SK-N-SH (cell line): ENCODE measurements at regions not wholly inside any gene's neighbourhood (a gene's known extent, or its start where the extent isn't known, plus 50 kb on each side); places are given as distances from the start of the nearest gene placed in this dataset.
"Not testable (repeated sequence)": the region's sequence is repeated elsewhere in the genome, so short reads cannot be mapped to it uniquely, and the experiment has no call there.

Source experiments
- CTCF ChIA-PET: fragments of 300-600, 350-600 bp; formaldehyde crosslinking; extraction: SDS; loops from one replicate; lab custom pipeline; 2021; lab: Yijun Ruan, JAX
- POLR2A ChIA-PET: fragments of 350-600 bp; sonication (Branson Sonifier 250); formaldehyde crosslinking; extraction: SDS; loops from one replicate; lab custom pipeline; 2020; ENCODE audit warnings: antibody characterized with exemption, inconsistent platforms; lab: Yijun Ruan, JAX
- DNase-seq: peaks from one replicate; pipeline ENCODE4 v3.0.0; 2012
- H2AFZ ChIP-seq: fragments of 200-600 bp; sonication (generic); 2 replicates; pipeline ENCODE4 v1.8.1; 2016; ENCODE audit warnings: antibody characterized with exemption, mild to moderate bottlenecking, low read depth
- H3F3A ChIP-seq: fragments of 200-600 bp; sonication (generic); replicated peaks from 2 replicates; pipeline ENCODE3; 2016; ENCODE audit warnings: antibody characterized with exemption, mild to moderate bottlenecking; ENCODE audit not compliant: insufficient read depth
- H3K27ac ChIP-seq, 2 experiments: fragments of 200-500 bp in 1 of 2; fragments of 200-600 bp in 1 of 2; sonication (Bioruptor generic) in 1 of 2; sonication (generic), shearing (Covaris generic) in 1 of 2; 2 replicates each; pipeline versions ENCODE4 v1.5.1 to v1.6.1; 2014 to 2016; ENCODE audit warnings: low read depth in 2 of 2, inconsistent platforms in 1 of 2, low read length in 1 of 2, mild to moderate bottlenecking in 1 of 2, mixed read lengths in 1 of 2
- H3K27me3 ChIP-seq: fragments of 200-600 bp; sonication (generic), shearing (Covaris generic); 2 replicates; pipeline ENCODE4 v1.6.1; 2016; ENCODE audit warnings: mixed run types; ENCODE audit not compliant: insufficient read depth
- H3K36me3 ChIP-seq, 2 experiments: fragments of 200-500 bp in 1 of 2; fragments of 200-600 bp in 1 of 2; sonication (Bioruptor generic) in 1 of 2; sonication (generic) in 1 of 2; replicated peaks in 1 of 2; 2 replicates each; pipeline versions ENCODE3 to v1.5.1; 2014 to 2016; ENCODE audit warnings: low read length in 1 of 2, mild to moderate bottlenecking in 1 of 2; ENCODE audit not compliant: insufficient read depth in 2 of 2, control insufficient read depth in 1 of 2
- H3K4me1 ChIP-seq, 2 experiments: fragments of 200-500 bp in 1 of 2; fragments of 200-600 bp in 1 of 2; sonication (Bioruptor generic) in 1 of 2; sonication (generic), shearing (Covaris generic) in 1 of 2; 2 replicates each; pipeline versions ENCODE4 v1.5.1 to v1.6.1; 2014 to 2016; ENCODE audit warnings: low read depth in 1 of 2, low read length in 1 of 2, mixed run types in 1 of 2; ENCODE audit not compliant: insufficient read depth in 2 of 2, control insufficient read depth in 1 of 2
- H3K4me2 ChIP-seq: fragments of 200-600 bp; sonication (generic), shearing (Covaris generic); 2 replicates; pipeline ENCODE4 v1.6.1; 2017; ENCODE audit warnings: mixed run types
- H3K4me3 ChIP-seq, 2 experiments: fragments of 200-500 bp in 1 of 2; fragments of 200-600 bp in 1 of 2; sonication (Bioruptor generic) in 1 of 2; sonication (generic), shearing (Covaris generic) in 1 of 2; 2 replicates each; pipeline versions ENCODE4 v1.5.1 to v1.8.1; 2014 to 2016; ENCODE audit warnings: low read depth in 2 of 2, inconsistent platforms in 1 of 2, low read length in 1 of 2, mild to moderate bottlenecking in 1 of 2, mixed read lengths in 1 of 2, moderate library complexity in 1 of 2
- H3K79me2 ChIP-seq: fragments of 200-600 bp; sonication (generic); 2 replicates; pipeline ENCODE4 v1.8.1; 2017; ENCODE audit warnings: mild to moderate bottlenecking; ENCODE audit not compliant: insufficient read depth
- H3K9ac ChIP-seq: fragments of 200-600 bp; sonication (generic); 2 replicates; pipeline ENCODE4 v1.6.1; 2017; ENCODE audit warnings: mixed run types
- H3K9me2 ChIP-seq: fragments of 200-600 bp; sonication (generic); 2 replicates; pipeline ENCODE4 v1.6.1; 2017; ENCODE audit warnings: mixed run types
- H3K9me3 ChIP-seq: fragments of 200-600 bp; sonication (generic); 2 replicates; pipeline ENCODE4 v1.6.1; 2017; ENCODE audit warnings: mixed run types, mild to moderate bottlenecking, moderate library complexity
- H4K20me1 ChIP-seq: fragments of 200-600 bp; sonication (generic); 2 replicates; pipeline ENCODE4 v1.6.1; 2017; ENCODE audit warnings: mild to moderate bottlenecking, mixed run types; ENCODE audit not compliant: insufficient read depth
- ELF1 ChIP-seq: IDR thresholded peaks from 2 replicates; pipeline ENCODE4 v1.4.0; 2012
- EP300 ChIP-seq, 2 experiments: IDR thresholded peaks; 2 replicates each; pipeline versions ENCODE4 v1.4.0 to v1.6.1; 2012; ENCODE audit warnings: borderline replicate concordance in 1 of 2, low read depth in 1 of 2, low read length in 1 of 2
- FOXM1 ChIP-seq: IDR thresholded peaks from 2 replicates; pipeline ENCODE4 v1.4.0; 2012; ENCODE audit warnings: low read depth, mild to moderate bottlenecking
- GABPA ChIP-seq: IDR thresholded peaks from 2 replicates; pipeline ENCODE4 v1.4.0; 2012; ENCODE audit warnings: low read depth, mild to moderate bottlenecking
- JUND ChIP-seq: IDR thresholded peaks from 2 replicates; pipeline ENCODE4 v1.4.0; 2012
- MXI1 ChIP-seq: IDR thresholded peaks from 2 replicates; pipeline ENCODE4 v1.6.1; 2012; ENCODE audit warnings: mild to moderate bottlenecking, low read depth, low read length, improper control_type of control experiment
- RAD21 ChIP-seq: IDR thresholded peaks from 2 replicates; pipeline ENCODE4 v1.6.1; 2012; ENCODE audit warnings: mild to moderate bottlenecking, low read length
- RXRA ChIP-seq: IDR thresholded peaks from 2 replicates; pipeline ENCODE4 v1.4.0; 2012; ENCODE audit warnings: low read depth, mild to moderate bottlenecking, borderline replicate concordance
- SMC3 ChIP-seq: IDR thresholded peaks from 2 replicates; pipeline ENCODE4 v1.6.1; 2012; ENCODE audit warnings: low read depth, low read length, improper control_type of control experiment
- ZBTB33 ChIP-seq: IDR thresholded peaks from 2 replicates; pipeline ENCODE4 v1.4.0; 2012; ENCODE audit warnings: low read depth, borderline replicate concordance
- WGBS: methylation state at CpG from one replicate; pipeline ENCODE4 v1.1.6; 2017; ENCODE audit warnings: low lambda C conversion rate; 5-methylcytosine and 5-hydroxymethylcytosine counted together

DNA sequence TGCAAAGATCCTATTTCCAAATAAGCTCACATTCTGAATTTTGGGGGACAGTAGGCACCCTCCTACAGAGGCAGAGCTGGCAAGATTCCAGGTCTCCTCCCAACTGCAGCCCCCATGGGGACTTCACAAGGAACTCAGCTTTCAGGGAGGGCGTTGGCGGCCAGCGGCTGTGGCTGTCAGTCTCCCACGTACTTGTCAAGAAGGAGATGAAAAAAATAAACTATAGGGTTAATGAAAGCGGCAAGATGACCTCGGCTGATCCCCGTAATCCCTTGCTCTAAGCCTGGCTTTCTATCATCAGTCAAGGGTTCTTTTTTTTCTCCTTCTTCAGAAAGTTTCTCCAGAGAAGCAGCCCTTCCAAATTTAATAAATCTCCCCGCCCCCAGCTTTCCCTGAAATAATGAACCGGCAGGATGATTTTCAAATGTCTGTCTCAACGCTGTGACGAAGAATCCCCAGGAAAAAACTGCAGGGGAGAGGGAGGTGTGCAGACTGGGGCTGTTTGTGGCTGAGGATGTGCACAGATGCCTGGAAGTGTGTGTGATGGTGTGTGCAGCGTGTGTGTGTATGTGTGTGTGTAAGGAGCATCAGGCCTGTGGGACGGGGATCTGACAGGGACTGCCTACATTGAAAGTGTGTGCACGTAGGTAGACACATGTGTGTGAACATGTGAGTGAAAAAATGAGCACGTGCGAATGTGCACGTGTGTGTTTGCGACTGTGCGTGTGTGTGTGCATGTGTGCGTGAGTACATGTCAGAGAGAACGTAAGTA, 78.7 kb downstream of the SLC2A10 start:
- no peak overlapping the region for H3K4me3 ChIP-seq
- no peak overlapping the region for H3K9ac ChIP-seq
- no peaks in the 10 kb centered on the region for H3F3A ChIP-seq
- no peaks in the 10 kb centered on the region for H4K20me1 ChIP-seq
- CTCF ChIA-PET, result interaction anchor here (0.7 kb wide), 1 partner anchor 132 kb away, joined by 3 read pairs; no protein-coding TSS in a partner anchor
- no peaks in the 10 kb centered on the region for H3K9me2 ChIP-seq
- TF ChIP-seq FOXM1 (no peak), MXI1 (no peak), SMC3 (no peak)
- TF ChIP-seq, all 33 proteins: peak for 0
- H3K4me1 ChIP-seq, result no peaks in the 10 kb centered on the region; a peak in 1 of 4 replicates
- H3K9me3 ChIP-seq, result no peaks in the 10 kb centered on the region
- H2AFZ ChIP-seq, result no peak overlapping the region
- H3K36me3 ChIP-seq, result no peaks in the 10 kb centered on the region
- POLR2A ChIA-PET, result no interaction called here
- DNase-seq, result no peak
- 65% methylated on average over 20 of the region's 21 CpGs for WGBS
- H3K79me2 ChIP-seq, result no peaks in the 10 kb centered on the region
- H3K27me3 ChIP-seq, result peaks cover 1% of the 10 kb centered on the region; the same call in 1 of the 2 replicates
- no peak overlapping the region for H3K27ac ChIP-seq
- H3K4me2 ChIP-seq, result no peak overlapping the region

GRCh38 chr20:46788763-46789091, 79.3 kb downstream of the SLC2A10 start:
- H3K79me2 ChIP-seq, H2AFZ ChIP-seq, H3F3A ChIP-seq, H3K4me3 ChIP-seq, H3K36me3 ChIP-seq, H3K9me3 ChIP-seq, H3K9ac ChIP-seq, DNase-seq, H3K27me3 ChIP-seq, H3K4me1 ChIP-seq, H3K4me2 ChIP-seq, H3K9me2 ChIP-seq, POLR2A ChIA-PET, H4K20me1 ChIP-seq, H3K27ac ChIP-seq: not testable (repeated sequence)
- WGBS, result 44% methylated on average over 5 of the region's 5 CpGs
- CTCF ChIA-PET, result interaction anchor here (0.7 kb wide), 1 partner anchor 131 kb away, joined by 3 read pairs; no protein-coding TSS in a partner anchor

DNA sequence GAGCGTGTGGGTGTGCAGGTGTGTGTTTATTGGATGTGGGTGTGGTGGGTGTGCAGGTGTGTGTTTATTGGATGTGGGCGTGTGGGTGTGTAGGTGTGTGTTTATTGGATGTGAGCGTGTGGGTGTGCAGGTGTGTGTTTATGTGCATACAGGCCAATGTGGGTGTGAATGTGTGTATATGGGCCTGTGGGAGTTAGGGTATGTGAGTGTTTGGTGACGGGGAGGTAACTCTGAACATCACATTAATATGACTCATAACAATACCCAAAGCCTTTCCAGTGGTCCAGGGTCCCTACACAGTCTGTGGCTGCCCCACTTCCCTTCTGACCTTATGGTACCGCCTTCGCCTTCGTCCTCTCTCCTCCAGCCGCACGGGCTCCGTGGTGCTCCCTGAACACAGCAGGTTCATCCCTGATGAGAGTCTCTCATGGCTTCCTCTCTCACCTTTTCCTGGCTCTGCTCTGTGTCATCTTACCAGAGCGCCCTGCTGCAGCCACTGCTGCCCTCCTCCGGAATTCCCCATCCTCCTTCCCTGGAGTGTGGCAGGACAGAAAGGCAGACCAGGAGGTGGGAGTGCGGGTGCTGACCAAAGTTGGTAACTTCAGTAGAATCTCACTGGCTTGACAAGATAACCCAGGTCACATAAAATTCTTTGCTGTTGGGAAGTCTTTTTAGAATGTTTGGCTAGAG, 80.0 kb downstream of the SLC2A10 start:
- H3K4me1 ChIP-seq, result no peaks in the 10 kb centered on the region; a peak in 1 of 4 replicates
- POLR2A ChIA-PET, result no interaction called here
- no peak overlapping the region for H2AFZ ChIP-seq
- TF ChIP-seq JUND, result no peak
- no peak for TF ChIP-seq EP300 (IDR thresholded peaks at IDR 0.05; ENCODE audit: borderline replicate concordance in 1 of 2, low read depth in 1 of 2, low read length in 1 of 2)
- TF ChIP-seq GABPA, result no peak
- no peak for TF ChIP-seq RAD21
- no peak for TF ChIP-seq ELF1
- TF ChIP-seq ZBTB33, result no peak
- TF ChIP-seq RXRA, result no peak
- peaks cover 15% of the 10 kb centered on the region; the same call in 1 of the 2 replicates for H3K27me3 ChIP-seq
- no peaks in the 10 kb centered on the region for H3K36me3 ChIP-seq
- no peak for DNase-seq
- no peak overlapping the region for H3K4me2 ChIP-seq
- no peaks in the 10 kb centered on the region for H4K20me1 ChIP-seq
- H3K9me3 ChIP-seq, result no peaks in the 10 kb centered on the region
- no peaks in the 10 kb centered on the region for H3K9me2 ChIP-seq
- 69% methylated on average over 13 of the region's 13 CpGs for WGBS
- no peak overlapping the region for H3K4me3 ChIP-seq
- CTCF ChIA-PET, result no interaction called here
- H3K27ac ChIP-seq, result no peak overlapping the region
- no peak overlapping the region for H3K9ac ChIP-seq
- H3K79me2 ChIP-seq, result no peaks in the 10 kb centered on the region
- H3F3A ChIP-seq, result no peaks in the 10 kb centered on the region
